ENCODE measurements at regions not wholly inside any gene's neighbourhood (a gene's known extent, or its start where the extent isn't known, plus 50 kb on each side); places are given as distances from the start of the nearest gene placed in this dataset.
A peak's percentile ranks its signal among the peaks of the same experiment; 100 is the strongest.

- DNase-seq (ENCODE audit: low spot score) = no peak
These were observed 113.3 kb upstream of the RAD23B start for GRCh38 chr9:107169796-107170195.

GRCh38 chr9:107170801-107171200, 112.3 kb upstream of the RAD23B start:
- no peak for DNase-seq (ENCODE audit: low spot score)

- peak; percentile 53 for DNase-seq (ENCODE audit: low spot score)
These were observed 110.7 kb upstream of the RAD23B start for GRCh38 chr9:107172160-107172978.

GRCh38 chr9:107172979-107173347, 110.1 kb upstream of the RAD23B start:
- DNase-seq (ENCODE audit: low spot score) = no peak

GRCh38 chr9:107173422-107174180, 109.5 kb upstream of the RAD23B start:
- DNase-seq (ENCODE audit: low spot score) = no peak

- DNase-seq (ENCODE audit: low spot score) = no peak
These were observed 108.6 kb upstream of the RAD23B start for GRCh38 chr9:107174441-107174840.

- DNase-seq (ENCODE audit: low spot score) = no peak
These were observed 108.0 kb upstream of the RAD23B start for GRCh38 chr9:107175041-107175440.

- no peak for DNase-seq (ENCODE audit: low spot score)
These were observed 107.2 kb upstream of the RAD23B start for GRCh38 chr9:107175816-107176435.

GRCh38 chr9:107176436-107177151, 106.5 kb upstream of the RAD23B start:
- DNase-seq (ENCODE audit: low spot score) = peak; percentile 19

GRCh38 chr9:107177243-107177839, 105.7 kb upstream of the RAD23B start:
- DNase-seq (ENCODE audit: low spot score) = no peak

- no peak for DNase-seq (ENCODE audit: low spot score)
These were observed 105.2 kb upstream of the RAD23B start for GRCh38 chr9:107177857-107178256.

GRCh38 chr9:107178293-107178692, 104.8 kb upstream of the RAD23B start:
- no peak for DNase-seq (ENCODE audit: low spot score)

- DNase-seq (ENCODE audit: low spot score) = no peak
These were observed 102.9 kb upstream of the RAD23B start for GRCh38 chr9:107180206-107180605.

GRCh38 chr9:107183176-107183575, 99.9 kb upstream of the RAD23B start:
- no peak for DNase-seq (ENCODE audit: low spot score)

- no peak for DNase-seq (ENCODE audit: low spot score)
These were observed 94.7 kb upstream of the RAD23B start for GRCh38 chr9:107188376-107188775.

- DNase-seq (ENCODE audit: low spot score) = no peak
These were observed 92.8 kb upstream of the RAD23B start for GRCh38 chr9:107190061-107190935.

GRCh38 chr9:107190936-107191290, 92.2 kb upstream of the RAD23B start:
- DNase-seq (ENCODE audit: low spot score) = no peak

GRCh38 chr9:107193251-107193650, 89.8 kb upstream of the RAD23B start:
- DNase-seq (ENCODE audit: low spot score) = no peak

GRCh38 chr9:107198718-107199117, 84.4 kb upstream of the RAD23B start:
- no peak for DNase-seq (ENCODE audit: low spot score)

GRCh38 chr9:107208121-107208520, 75.0 kb upstream of the RAD23B start:
- peak; percentile 27 for DNase-seq (ENCODE audit: low spot score)

- no peak for DNase-seq (ENCODE audit: low spot score)
These were observed 72.3 kb upstream of the RAD23B start for GRCh38 chr9:107210775-107211174.

Measured in hepatic stellate cell (primary cell).